ENCODE measurements at regions not wholly inside any gene's neighbourhood (a gene's known extent, or its start where the extent isn't known, plus 50 kb on each side); places are given as distances from the start of the nearest gene placed in this dataset.

- Histone ChIP-seq H3K4me1 (ENCODE audit: control insufficient read depth in 1 of 2, insufficient read depth in 2 of 2, low read length in 2 of 2) (no peaks in the 10 kb centered on the region), H3K36me3 (replicated peaks in 1 of 2; ENCODE audit: control insufficient read depth in 1 of 2, insufficient read depth in 2 of 2, low read length in 2 of 2) (no peaks in the 10 kb centered on the region), H3K9me3 (replicated peaks in 1 of 2; ENCODE audit: control insufficient read depth in 1 of 2, insufficient read depth in 1 of 2, low read length in 2 of 2) (peaks cover 0 to 2% of the 10 kb centered on the region in 2 donors), H4K20me1 (ENCODE audit: insufficient read depth, low read length) (no peaks in the 10 kb centered on the region), H3K4me3 (replicated peaks in 1 of 3; ENCODE audit: low read depth in 2 of 3, low read length in 3 of 3) (no peak overlapping the region), H3K4me2 (replicated peaks; ENCODE audit: extremely low read depth, low read length, poor library complexity, severe bottlenecking) (no peak overlapping the region), H3K79me2 (ENCODE audit: insufficient read depth, low read length) (no peaks in the 10 kb centered on the region), H3K27me3 (ENCODE audit: control insufficient read depth in 2 of 2, insufficient read depth in 2 of 2, low read length in 2 of 2) (no peaks in the 10 kb centered on the region), H2AFZ (ENCODE audit: insufficient read depth, low read depth, low read length, poor library complexity, severe bottlenecking) (no peak overlapping the region), H3K27ac (ENCODE audit: low read depth in 1 of 2, low read length in 2 of 2) (no peak overlapping the region), H3K9ac (ENCODE audit: insufficient read depth, low read length, poor library complexity, severe bottlenecking) (no peak overlapping the region)
- Mint-ChIP-seq H3K4me3 (no peak overlapping the region), H3K27me3 (ENCODE audit: low read depth in 3 of 3) (no peaks in the 10 kb centered on the region), H3K36me3 (no peaks in the 10 kb centered on the region), H3K27ac (no peak overlapping the region), H3K9me3 (peaks cover 0 to 8% (median 2%) of the 10 kb centered on the region in 7 donors), H3K4me1 (no peaks in the 10 kb centered on the region)
- intact Hi-C loops (cut with micrococcal nuclease) = no loop called here
- no peak for DNase-seq
- no CpG with 5 or more reads among the region's 1 CpG for WGBS (ENCODE audit: insufficient coverage)
- no peak for TF ChIP-seq CTCF (IDR thresholded peaks at IDR 0.05)
These were observed 1041.3 kb upstream of the SPRY2 start for GRCh38 chr13:81382246-81382645.

DNA sequence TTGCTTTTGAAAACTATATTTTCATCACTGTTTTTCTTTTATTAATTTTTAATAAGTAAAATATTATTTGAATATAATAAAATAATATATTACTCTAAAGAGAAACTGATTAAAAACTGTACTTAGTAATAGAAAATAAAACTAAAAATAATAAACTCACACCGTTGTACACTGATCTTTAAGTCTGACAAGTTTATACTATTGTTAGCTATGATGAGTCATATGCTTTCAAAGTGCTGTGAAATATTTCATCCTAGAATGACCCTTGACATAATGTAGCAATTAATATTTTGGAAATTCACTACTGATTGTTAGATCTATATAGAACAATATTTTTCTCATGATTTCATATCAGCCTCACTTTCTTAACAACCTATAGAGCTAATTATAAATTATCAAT, 1040.6 kb upstream of the SPRY2 start:
- peaks cover 0 to 8% (median 2%) of the 10 kb centered on the region in 7 donors for H3K9me3 Mint-ChIP-seq
- Histone ChIP-seq H3K27me3 (ENCODE audit: control insufficient read depth in 2 of 2, insufficient read depth in 2 of 2, low read length in 2 of 2) (no peaks in the 10 kb centered on the region), H3K4me1 (ENCODE audit: control insufficient read depth in 1 of 2, insufficient read depth in 2 of 2, low read length in 2 of 2) (no peaks in the 10 kb centered on the region), H2AFZ (ENCODE audit: insufficient read depth, low read depth, low read length, poor library complexity, severe bottlenecking) (no peak overlapping the region), H3K4me3 (replicated peaks in 1 of 3; ENCODE audit: low read depth in 2 of 3, low read length in 3 of 3) (no peak overlapping the region), H3K9me3 (replicated peaks in 1 of 2; ENCODE audit: control insufficient read depth in 1 of 2, insufficient read depth in 1 of 2, low read length in 2 of 2) (peaks cover 0 to 2% of the 10 kb centered on the region in 2 donors), H4K20me1 (ENCODE audit: insufficient read depth, low read length) (no peaks in the 10 kb centered on the region), H3K36me3 (replicated peaks in 1 of 2; ENCODE audit: control insufficient read depth in 1 of 2, insufficient read depth in 2 of 2, low read length in 2 of 2) (no peaks in the 10 kb centered on the region), H3K27ac (ENCODE audit: low read depth in 1 of 2, low read length in 2 of 2) (no peak overlapping the region), H3K9ac (ENCODE audit: insufficient read depth, low read length, poor library complexity, severe bottlenecking) (no peak overlapping the region), H3K79me2 (ENCODE audit: insufficient read depth, low read length) (no peaks in the 10 kb centered on the region), H3K4me2 (replicated peaks; ENCODE audit: extremely low read depth, low read length, poor library complexity, severe bottlenecking) (no peak overlapping the region)
- no peak for TF ChIP-seq CTCF (IDR thresholded peaks at IDR 0.05)
- H3K4me3 Mint-ChIP-seq = no peak overlapping the region
- intact Hi-C loops (cut with micrococcal nuclease) = no loop called here
- H3K4me1 Mint-ChIP-seq = no peaks in the 10 kb centered on the region
- H3K27me3 Mint-ChIP-seq (ENCODE audit: low read depth in 3 of 3) = no peaks in the 10 kb centered on the region
- H3K36me3 Mint-ChIP-seq = no peaks in the 10 kb centered on the region
- WGBS (ENCODE audit: insufficient coverage) = no CpG with 5 or more reads among the region's 1 CpG
- DNase-seq = no peak
- no peak overlapping the region for H3K27ac Mint-ChIP-seq

All from CD14-positive monocyte (primary cell).